Activated B cell treated with CpG ODN at 0.5 μM for 24 hours (primary cell): ENCODE measurements at regions not wholly inside any gene's neighbourhood (a gene's known extent, or its start where the extent isn't known, plus 50 kb on each side); places are given as distances from the start of the nearest gene placed in this dataset.

ENCODE experiments used
- ATAC-seq: fragments of 200-7000 bp; cut with Tn5 transposase; one replicate; pipeline ENCODE4 v1.10.0; 2021; ENCODE audit warnings: low read depth, mild to moderate bottlenecking, moderate library complexity
- CTCF ChIA-PET: fragments of 350-600 bp; sonication (Branson Sonifier 250); formaldehyde crosslinking; loops from one replicate; lab custom pipeline; 2021; ENCODE audit warnings: antibody characterized with exemption; lab: Charles Lee
- POLR2A ChIA-PET: fragments of 350-600 bp; sonication (Branson Sonifier 250); formaldehyde crosslinking; loops from one replicate; lab custom pipeline; 2021; ENCODE audit warnings: antibody characterized with exemption; lab: Charles Lee
- DNase-seq: peaks from one replicate; pipeline ENCODE4 v3.0.0; 2022
- H3K27ac Mint-ChIP-seq: one replicate; pipeline ENCODE4 v1.8.0; 2020; ENCODE audit warnings: mixed read lengths
- H3K27me3 Mint-ChIP-seq: one replicate; pipeline ENCODE4 v1.8.0; 2021; ENCODE audit warnings: mixed read lengths
- H3K36me3 Mint-ChIP-seq: one replicate; pipeline ENCODE4 v1.8.0; 2021; ENCODE audit warnings: low read depth, mixed read lengths
- H3K4me1 Mint-ChIP-seq: one replicate; pipeline ENCODE4 v1.8.0; 2021; ENCODE audit warnings: mixed read lengths
- H3K4me3 Mint-ChIP-seq: one replicate; pipeline ENCODE4 v1.8.0; 2020; ENCODE audit warnings: mild to moderate bottlenecking, mixed read lengths
- H3K9me3 Mint-ChIP-seq: one replicate; pipeline ENCODE4 v1.8.0; 2020; ENCODE audit warnings: mixed read lengths
- intact Hi-C: fragments of 100-400 bp; cut with micrococcal nuclease; formaldehyde crosslinking; loops from one replicate; pipeline ENCODE4 v1.15.1; 2024
- TF ChIP-seq, protein P1 (sequence below): fragments of 200-600 bp; IDR thresholded peaks from one replicate; pipeline ENCODE4 v1.8.0; 2022; ENCODE audit warnings: antibody characterized with exemption, mild to moderate bottlenecking

DNA sequence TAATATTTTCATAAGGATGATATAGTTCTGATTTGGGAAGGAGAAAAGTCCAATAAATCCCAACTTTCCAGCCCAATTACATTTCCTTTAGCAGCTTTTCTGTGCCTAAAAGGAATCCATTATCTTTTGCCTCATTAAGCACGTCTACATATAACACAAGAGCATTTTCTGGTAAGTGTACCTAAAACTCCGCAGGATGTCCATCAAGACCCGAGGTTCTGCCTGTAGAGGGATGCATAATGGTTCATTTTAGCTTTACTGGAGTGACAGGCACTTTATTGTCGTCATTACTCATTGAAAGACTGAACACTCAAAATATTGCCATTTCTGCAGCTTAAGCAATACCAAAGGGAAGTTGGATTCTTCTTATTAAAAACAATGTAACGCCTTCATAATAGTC is 669.0 kb downstream of the PRELID2 start:
- Mint-ChIP-seq H3K27ac (no peak overlapping the region), H3K4me3 (no peak overlapping the region), H3K4me1 (no peaks in the 10 kb centered on the region), H3K27me3 (no peaks in the 10 kb centered on the region), H3K9me3 (peaks cover 4% of the 10 kb centered on the region), H3K36me3 (no peaks in the 10 kb centered on the region)
- DNase-seq = no peak
- ChIA-PET POLR2A (no interaction called here), CTCF (no interaction called here)
- intact Hi-C loops = no loop called here
- TF ChIP-seq, protein P1, sequence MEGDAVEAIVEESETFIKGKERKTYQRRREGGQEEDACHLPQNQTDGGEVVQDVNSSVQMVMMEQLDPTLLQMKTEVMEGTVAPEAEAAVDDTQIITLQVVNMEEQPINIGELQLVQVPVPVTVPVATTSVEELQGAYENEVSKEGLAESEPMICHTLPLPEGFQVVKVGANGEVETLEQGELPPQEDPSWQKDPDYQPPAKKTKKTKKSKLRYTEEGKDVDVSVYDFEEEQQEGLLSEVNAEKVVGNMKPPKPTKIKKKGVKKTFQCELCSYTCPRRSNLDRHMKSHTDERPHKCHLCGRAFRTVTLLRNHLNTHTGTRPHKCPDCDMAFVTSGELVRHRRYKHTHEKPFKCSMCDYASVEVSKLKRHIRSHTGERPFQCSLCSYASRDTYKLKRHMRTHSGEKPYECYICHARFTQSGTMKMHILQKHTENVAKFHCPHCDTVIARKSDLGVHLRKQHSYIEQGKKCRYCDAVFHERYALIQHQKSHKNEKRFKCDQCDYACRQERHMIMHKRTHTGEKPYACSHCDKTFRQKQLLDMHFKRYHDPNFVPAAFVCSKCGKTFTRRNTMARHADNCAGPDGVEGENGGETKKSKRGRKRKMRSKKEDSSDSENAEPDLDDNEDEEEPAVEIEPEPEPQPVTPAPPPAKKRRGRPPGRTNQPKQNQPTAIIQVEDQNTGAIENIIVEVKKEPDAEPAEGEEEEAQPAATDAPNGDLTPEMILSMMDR = no peak
- ATAC-seq = no peak

DNA sequence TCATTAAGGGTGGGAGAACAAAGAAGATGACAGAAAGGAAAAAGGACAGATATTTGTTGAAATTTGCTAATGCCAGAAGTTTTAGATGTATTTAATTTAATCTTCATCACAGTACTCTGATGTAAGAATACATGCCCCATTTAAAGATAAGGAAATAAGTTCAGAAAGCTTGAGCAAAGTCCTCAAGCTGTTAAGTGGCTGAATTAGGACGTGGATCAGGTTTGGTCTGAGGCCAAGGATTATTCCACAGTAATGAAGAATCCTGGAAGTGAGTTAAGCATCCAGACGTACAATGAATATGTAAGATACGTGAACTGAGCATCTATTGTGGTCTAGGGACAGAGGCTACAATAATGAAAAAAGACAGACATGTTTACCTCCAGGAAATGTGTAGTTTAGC is 671.3 kb downstream of the PRELID2 start:
- no peak overlapping the region for H3K27ac Mint-ChIP-seq
- no peaks in the 10 kb centered on the region for H3K4me1 Mint-ChIP-seq
- ATAC-seq (no peak), DNase-seq (no peak)
- no peaks in the 10 kb centered on the region for H3K27me3 Mint-ChIP-seq
- no peaks in the 10 kb centered on the region for H3K36me3 Mint-ChIP-seq
- TF ChIP-seq, protein P1 = no peak
- CTCF ChIA-PET = no interaction called here
- intact Hi-C loops = no loop called here
- POLR2A ChIA-PET = no interaction called here
- no peak overlapping the region for H3K4me3 Mint-ChIP-seq
- peaks cover 4% of the 10 kb centered on the region for H3K9me3 Mint-ChIP-seq

DNA sequence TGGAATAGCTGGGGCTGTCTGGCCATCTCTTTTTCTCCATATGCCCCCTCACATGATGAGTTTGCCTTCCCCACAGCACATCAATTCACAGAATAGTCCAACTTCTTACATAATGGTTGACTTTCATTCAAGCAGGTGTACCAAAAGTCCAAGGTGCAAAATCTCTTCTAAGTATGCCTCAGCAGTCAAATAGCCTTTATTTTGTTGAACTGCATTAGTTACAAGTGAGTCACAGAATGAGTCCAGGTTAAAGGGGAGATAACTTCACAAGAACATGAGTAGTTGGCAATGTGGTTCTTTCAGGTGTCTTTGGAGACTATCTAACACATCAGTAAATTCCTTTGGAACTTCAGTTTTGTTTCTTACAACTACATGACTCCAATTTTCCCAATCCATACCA is 672.5 kb downstream of the PRELID2 start:
- ATAC-seq = no peak
- intact Hi-C loops = no loop called here
- H3K27ac Mint-ChIP-seq = no peak overlapping the region
- no peaks in the 10 kb centered on the region for H3K4me1 Mint-ChIP-seq
- ChIA-PET CTCF (no interaction called here), POLR2A (no interaction called here)
- TF ChIP-seq, protein P1 = no peak
- peaks cover 4% of the 10 kb centered on the region for H3K9me3 Mint-ChIP-seq
- no peaks in the 10 kb centered on the region for H3K27me3 Mint-ChIP-seq
- no peaks in the 10 kb centered on the region for H3K36me3 Mint-ChIP-seq
- H3K4me3 Mint-ChIP-seq = no peak overlapping the region
- DNase-seq = no peak

DNA sequence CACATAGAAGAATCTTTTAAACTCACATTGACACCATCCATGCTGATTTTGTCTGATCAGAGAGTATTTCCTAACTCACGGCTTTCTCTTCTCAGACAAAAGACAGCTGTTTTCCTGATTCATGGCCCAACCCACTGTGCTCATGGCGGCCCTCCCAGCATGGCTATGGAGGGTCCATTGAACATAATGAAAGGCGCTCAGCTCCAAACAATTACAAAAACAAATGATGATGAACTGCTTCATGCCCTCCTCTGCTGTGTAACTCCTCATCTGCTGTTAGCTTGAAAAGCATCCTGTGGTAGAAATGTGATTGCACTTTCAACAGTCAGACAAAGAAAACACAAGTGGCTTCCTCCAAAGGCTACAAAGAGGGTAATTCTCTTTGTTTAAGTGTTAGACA is 673.8 kb downstream of the PRELID2 start:
- TF ChIP-seq, protein P1 = no peak
- H3K4me1 Mint-ChIP-seq = no peaks in the 10 kb centered on the region
- ATAC-seq (no peak), DNase-seq (no peak)
- intact Hi-C loops = no loop called here
- ChIA-PET POLR2A (no interaction called here), CTCF (no interaction called here)
- H3K27me3 Mint-ChIP-seq = no peaks in the 10 kb centered on the region
- no peaks in the 10 kb centered on the region for H3K36me3 Mint-ChIP-seq
- H3K4me3 Mint-ChIP-seq = no peak overlapping the region
- H3K9me3 Mint-ChIP-seq = peaks cover under 1% of the 10 kb centered on the region
- no peak overlapping the region for H3K27ac Mint-ChIP-seq

DNA sequence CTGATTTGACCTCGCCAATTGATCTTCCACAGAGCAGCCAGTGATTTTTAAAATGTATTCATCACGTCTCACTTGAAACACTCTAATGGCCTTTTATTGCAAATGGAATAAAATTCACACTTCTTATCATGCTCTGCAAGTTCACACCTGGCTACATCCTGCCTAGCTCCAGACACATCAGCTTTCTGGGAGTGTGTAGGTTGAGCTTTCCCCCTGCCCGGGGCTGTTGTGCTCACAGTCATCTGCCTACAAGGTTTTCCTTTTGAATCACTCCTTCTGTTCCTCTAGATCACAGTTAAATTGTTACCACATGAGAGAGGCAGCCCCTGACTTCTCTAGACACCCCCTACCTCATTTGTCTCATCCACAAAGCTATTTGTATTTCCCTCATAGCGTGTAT is 674.5 kb downstream of the PRELID2 start:
- ATAC-seq = no peak
- ChIA-PET CTCF (no interaction called here), POLR2A (no interaction called here)
- no peaks in the 10 kb centered on the region for H3K4me1 Mint-ChIP-seq
- intact Hi-C loops = no loop called here
- no peak for DNase-seq
- no peaks in the 10 kb centered on the region for H3K9me3 Mint-ChIP-seq
- no peak overlapping the region for H3K4me3 Mint-ChIP-seq
- H3K27ac Mint-ChIP-seq = no peak overlapping the region
- H3K36me3 Mint-ChIP-seq = no peaks in the 10 kb centered on the region
- TF ChIP-seq, protein P1 = no peak
- H3K27me3 Mint-ChIP-seq = no peaks in the 10 kb centered on the region
